ENCODE measurements at regions not wholly inside any gene's neighbourhood (a gene's known extent, or its start where the extent isn't known, plus 50 kb on each side); places are given as distances from the start of the nearest gene placed in this dataset.

- Histone ChIP-seq H3K27ac (no peak overlapping the region), H3K27me3 (peaks cover 7% of the 10 kb centered on the region), H3K4me1 (no peaks in the 10 kb centered on the region), H3K36me3 (no peaks in the 10 kb centered on the region), H3K4me3 (no peak overlapping the region), H3K9me3 (no peaks in the 10 kb centered on the region)
- TF ChIP-seq POLR2A (IDR thresholded peaks at IDR 0.05) (no peak), EP300 (IDR thresholded peaks at IDR 0.05) (no peak), POLR2AphosphoS5 (IDR thresholded peaks at IDR 0.05) (no peak), CTCF (IDR thresholded peaks at IDR 0.05) (no peak)
- WGBS: 34% methylated on average over 3 of the region's 3 CpGs
- no peak for DNase-seq (ENCODE audit: low spot score in 2 of 2)
Observed at GRCh38 chr11:56817661-56818060, 69.2 kb upstream of the OR9G4 start.

DNA sequence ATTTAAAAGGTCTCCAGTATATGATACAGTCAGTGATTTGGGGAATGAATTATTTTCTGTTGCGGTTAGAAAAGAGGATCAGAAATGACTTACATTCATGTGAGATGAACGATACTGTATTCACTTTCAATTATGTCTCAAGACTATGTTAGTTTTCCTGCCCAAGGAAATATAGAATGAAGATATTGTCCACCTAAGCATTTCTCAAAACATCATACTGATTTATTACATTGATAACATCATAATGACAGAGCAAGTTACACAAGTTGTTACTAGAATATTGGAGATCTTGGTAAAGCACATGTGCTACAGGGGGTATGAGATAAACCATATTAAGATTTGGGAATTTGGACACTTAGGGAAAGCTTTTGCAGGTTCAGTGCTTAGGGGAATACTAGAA lies 67.8 kb upstream of the OR9G4 start:
- WGBS: 66% methylated on average over 2 of the region's 2 CpGs
- no peak overlapping the region for H3K4me3 ChIP-seq
- H3K27me3 ChIP-seq: peaks cover 7% of the 10 kb centered on the region
- TF ChIP-seq POLR2A (IDR thresholded peaks at IDR 0.05) (no peak), EP300 (IDR thresholded peaks at IDR 0.05) (no peak), POLR2AphosphoS5 (IDR thresholded peaks at IDR 0.05) (no peak), CTCF (IDR thresholded peaks at IDR 0.05) (no peak)
- no peak for DNase-seq (ENCODE audit: low spot score in 2 of 2)
- no peaks in the 10 kb centered on the region for H3K4me1 ChIP-seq
- no peak overlapping the region for H3K27ac ChIP-seq
- no peaks in the 10 kb centered on the region for H3K36me3 ChIP-seq
- H3K9me3 ChIP-seq: no peaks in the 10 kb centered on the region

DNA sequence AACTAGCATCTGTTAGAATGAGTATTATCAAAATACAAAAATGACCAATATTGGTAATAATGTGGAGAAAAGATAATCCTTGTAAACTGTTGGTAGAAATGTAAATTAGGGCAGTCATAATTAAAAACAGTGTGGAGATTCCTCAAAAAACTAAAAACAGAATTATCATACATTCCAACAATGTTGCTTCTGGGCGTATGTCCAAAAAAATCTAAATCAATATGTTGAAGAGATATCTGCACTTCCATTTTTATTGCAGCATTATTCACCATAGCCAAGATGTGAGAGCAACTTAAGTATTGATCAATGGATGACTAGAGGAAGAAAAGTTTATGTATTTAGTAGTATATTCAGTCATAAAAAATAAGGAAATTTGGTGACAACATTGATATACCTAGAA lies 59.8 kb upstream of the OR9G4 start:
- H3K27me3 ChIP-seq: no peaks in the 10 kb centered on the region
- H3K36me3 ChIP-seq: no peaks in the 10 kb centered on the region
- H3K27ac ChIP-seq: no peak overlapping the region
- H3K9me3 ChIP-seq: no peaks in the 10 kb centered on the region
- no peak overlapping the region for H3K4me3 ChIP-seq
- H3K4me1 ChIP-seq: no peaks in the 10 kb centered on the region
- no peak for DNase-seq (ENCODE audit: low spot score in 2 of 2)
- 38% methylated on average over 1 of the region's 1 CpG for WGBS
- TF ChIP-seq EP300 (IDR thresholded peaks at IDR 0.05) (no peak), CTCF (IDR thresholded peaks at IDR 0.05) (no peak), POLR2A (IDR thresholded peaks at IDR 0.05) (no peak), POLR2AphosphoS5 (IDR thresholded peaks at IDR 0.05) (no peak)

DNA sequence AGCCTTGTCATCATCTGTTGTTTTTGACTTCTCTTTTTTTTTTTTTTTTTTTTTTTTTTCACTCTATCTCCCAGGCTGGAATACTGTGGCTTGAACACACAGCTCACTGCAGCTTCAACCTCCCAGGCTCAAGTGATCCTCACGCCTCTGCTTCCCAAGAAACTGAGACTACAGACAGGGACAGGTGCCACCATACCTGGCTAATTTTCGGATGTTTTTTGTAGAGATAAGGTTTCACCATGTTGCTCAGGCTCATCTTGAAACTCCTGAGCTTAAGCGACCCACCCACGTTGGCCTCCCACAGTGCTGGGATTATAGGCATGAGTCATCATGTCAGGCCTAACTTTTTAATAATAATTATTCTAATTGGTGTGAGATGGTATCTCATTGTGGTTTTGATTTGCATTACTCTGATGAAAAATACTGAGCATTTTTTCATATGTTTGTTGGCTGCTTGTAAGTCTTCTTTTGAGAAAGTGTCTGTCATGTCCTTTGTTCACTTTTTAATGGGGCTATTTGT lies 51.3 kb upstream of the OR9G4 start:
- 42% methylated on average over 4 of the region's 4 CpGs for WGBS
- Histone ChIP-seq H3K27me3 (no peaks in the 10 kb centered on the region), H3K9me3 (no peaks in the 10 kb centered on the region), H3K4me1 (no peaks in the 10 kb centered on the region), H3K4me3 (no peak overlapping the region), H3K27ac (no peak overlapping the region), H3K36me3 (no peaks in the 10 kb centered on the region)
- TF ChIP-seq EP300 (IDR thresholded peaks at IDR 0.05) (no peak), CTCF (IDR thresholded peaks at IDR 0.05) (no peak), POLR2AphosphoS5 (IDR thresholded peaks at IDR 0.05) (no peak), POLR2A (IDR thresholded peaks at IDR 0.05) (no peak)
- no peak for DNase-seq (ENCODE audit: low spot score in 2 of 2)

All from suprapubic skin (tissue), 4 donors.